Heart right ventricle (tissue), 16 donors: ENCODE measurements at regions not wholly inside any gene's neighbourhood (a gene's known extent, or its start where the extent isn't known, plus 50 kb on each side); places are given as distances from the start of the nearest gene placed in this dataset.

Experiments
- ATAC-seq, 8 donors: fragments of 200-7000 bp; cut with Tn5 transposase; one replicate each; pipeline ENCODE4 v1.9.1; 2020; ENCODE audit warnings: mild to moderate bottlenecking in 8 of 8, moderate library complexity in 8 of 8, moderate number of reproducible peaks in 1 of 8
- DNase-seq, 2 donors: peaks; one replicate each; pipeline ENCODE4 v3.0.0-alpha.2; 2020
- H3K27ac ChIP-seq, 10 donors: fragments of 200-600 bp; sonication (generic) in 2 of 10; one replicate each; pipeline versions ENCODE4 v1.5.0 to v1.8.0; 2020 to 2022; ENCODE audit warnings: mild to moderate bottlenecking in 3 of 10
- H3K27me3 ChIP-seq, 7 donors: fragments of 200-600 bp; one replicate each; pipeline ENCODE4 v1.8.0; 2021 to 2022; ENCODE audit warnings: mild to moderate bottlenecking in 2 of 7
- H3K36me3 ChIP-seq, 9 donors: fragments of 200-600 bp; sonication (generic) in 1 of 9; one replicate each; pipeline versions ENCODE4 v1.5.0 to v1.8.0; 2020 to 2022; ENCODE audit warnings: mild to moderate bottlenecking in 2 of 9
- H3K4me1 ChIP-seq, 9 donors: fragments of 200-600 bp; sonication (generic) in 1 of 9; one replicate each; pipeline versions ENCODE4 v1.5.0 to v1.8.0; 2020 to 2022; ENCODE audit warnings: mild to moderate bottlenecking in 4 of 9
- H3K4me3 ChIP-seq, 10 donors: fragments of 200-600 bp; sonication (generic) in 2 of 10; one replicate each; pipeline versions ENCODE4 v1.5.0 to v1.8.0; 2020 to 2022; ENCODE audit warnings: mild to moderate bottlenecking in 7 of 10, moderate library complexity in 2 of 10
- H3K9me3 ChIP-seq, 11 donors: fragments of 200-600 bp in 10 of 11; sonication (generic) in 2 of 11; one replicate each; pipeline versions ENCODE4 v1.5.0 to v1.8.0; 2013 to 2022; ENCODE audit warnings: mild to moderate bottlenecking in 2 of 11, control low read depth in 1 of 11, moderate library complexity in 1 of 11
- WGBS, 2 donors: extraction: QIAGEN DNeasy Blood & Tissue Kit; methylation state at CpG; one replicate each; pipeline ENCODE4 v1.1.7; 2013; ENCODE audit warnings: inconsistent platforms in 1 of 2; 5-methylcytosine and 5-hydroxymethylcytosine counted together
- intact Hi-C, 10 donors: fragments of 100-400 bp; cut with DNase I; formaldehyde crosslinking; loops; one replicate each; pipeline versions ENCODE4 v1.11.1 to v1.14.2; 2022
- TF ChIP-seq, protein P1 (sequence below), 9 donors: fragments of 200-600 bp; sonication (generic) in 2 of 9; IDR thresholded peaks; one replicate each; pipeline versions ENCODE4 v1.5.0 to v1.8.0; 2021 to 2022; ENCODE audit warnings: antibody characterized with exemption in 9 of 9, mild to moderate bottlenecking in 5 of 9, moderate library complexity in 1 of 9
- donor health status: Arrhythmogenic right ventricular cardiomyopathy.
- donor health status: ischemic (EF 13 %, LVEDD 7.1; RV severe dilation, severe dysfunction).
- donor health status: healthy with polysubstance abuse.
- donor health status: DM: no; HTN: yes; CAD: no.
- donor health status: DM: no; HTN: no; CAD: no.
- donor health status: ischemic (EF 25% LVEDD 6.9; RV normal size, moderate dysfunction).
- donor health status: ischemic (EF 25% LVEDD 5.7; RV mildly dilated, moderate dysfunction).
- donor health status: healthy.
- donor health status: DM: yes; HTN: yes; CAD: no.
- donor health status: Ischemic cardiomyopathy.
- donor health status: ischemic (EF 35%, LVEDD 5.7; RV mildly dilated, moderate dysfunction).
- donor health status: nonischemic (EF 11% LVEDD 7.7; RV severe dilation, severe dysfunction).
- donor health status: DM: yes; HTN: yes; CAD: no.
- donor health status: PGD.
- donor health status: ischemic (EF 29% LVEDD 5.4; RV normal size, mild dysfunction).
- donor health status: nonischemic (EF 23%, LVEDD 6.1; RV moderate dilation, normal function).

DNA sequence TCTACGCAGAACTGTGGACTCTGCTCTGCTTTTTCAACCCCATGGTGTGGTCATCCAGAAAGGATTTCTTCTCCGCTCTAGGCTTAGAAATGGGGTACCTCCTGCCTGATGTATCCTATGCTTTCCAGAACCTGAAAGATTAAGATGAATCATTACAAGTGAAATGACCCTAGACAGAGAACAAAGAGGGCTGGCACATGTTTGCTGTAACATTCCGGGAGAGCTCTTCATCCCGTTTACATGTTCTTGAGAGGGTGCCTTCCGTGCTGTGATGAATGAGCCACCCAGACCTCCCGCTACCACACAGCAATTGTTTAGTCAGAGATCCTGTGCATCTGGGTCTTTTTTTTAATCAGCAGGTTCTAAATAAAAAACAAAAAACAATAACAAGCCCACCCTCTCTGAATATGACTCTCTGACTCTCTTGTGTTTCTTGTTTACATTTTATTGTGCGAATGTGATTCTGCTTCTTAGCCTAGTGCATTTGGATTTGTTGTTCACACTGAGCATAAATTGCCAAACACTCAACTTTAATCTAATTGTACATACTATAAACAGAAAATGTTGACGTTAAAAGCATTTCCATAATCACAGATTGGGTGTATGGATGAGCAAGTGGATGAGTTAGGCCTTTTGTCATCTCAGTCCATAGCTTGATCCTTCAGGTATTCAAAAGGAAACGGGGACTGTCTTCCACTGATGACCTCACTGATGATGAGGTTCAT is 87.1 kb downstream of the GPR88 start:
- Histone ChIP-seq H3K36me3 (no peaks in the 10 kb centered on the region), H3K4me3 (no peak overlapping the region), H3K27me3 (no peaks in the 10 kb centered on the region), H3K4me1 (peaks cover 0 to 57% (median 3%) of the 10 kb centered on the region in 9 donors), H3K9me3 (no peaks in the 10 kb centered on the region), H3K27ac (no peak overlapping the region)
- WGBS, 2 donors: 92 to 94% methylated on average over 9 of the region's 9 CpGs
- DNase-seq: no peak
- intact Hi-C loops: loop anchor here in 1 of 10 donors (10.0 kb wide), 1 partner anchor 80 kb away; no protein-coding TSS in a partner anchor
- TF ChIP-seq, protein P1, sequence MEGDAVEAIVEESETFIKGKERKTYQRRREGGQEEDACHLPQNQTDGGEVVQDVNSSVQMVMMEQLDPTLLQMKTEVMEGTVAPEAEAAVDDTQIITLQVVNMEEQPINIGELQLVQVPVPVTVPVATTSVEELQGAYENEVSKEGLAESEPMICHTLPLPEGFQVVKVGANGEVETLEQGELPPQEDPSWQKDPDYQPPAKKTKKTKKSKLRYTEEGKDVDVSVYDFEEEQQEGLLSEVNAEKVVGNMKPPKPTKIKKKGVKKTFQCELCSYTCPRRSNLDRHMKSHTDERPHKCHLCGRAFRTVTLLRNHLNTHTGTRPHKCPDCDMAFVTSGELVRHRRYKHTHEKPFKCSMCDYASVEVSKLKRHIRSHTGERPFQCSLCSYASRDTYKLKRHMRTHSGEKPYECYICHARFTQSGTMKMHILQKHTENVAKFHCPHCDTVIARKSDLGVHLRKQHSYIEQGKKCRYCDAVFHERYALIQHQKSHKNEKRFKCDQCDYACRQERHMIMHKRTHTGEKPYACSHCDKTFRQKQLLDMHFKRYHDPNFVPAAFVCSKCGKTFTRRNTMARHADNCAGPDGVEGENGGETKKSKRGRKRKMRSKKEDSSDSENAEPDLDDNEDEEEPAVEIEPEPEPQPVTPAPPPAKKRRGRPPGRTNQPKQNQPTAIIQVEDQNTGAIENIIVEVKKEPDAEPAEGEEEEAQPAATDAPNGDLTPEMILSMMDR (IDR thresholded peaks at IDR 0.05): no peak
- ATAC-seq: no peak

DNA sequence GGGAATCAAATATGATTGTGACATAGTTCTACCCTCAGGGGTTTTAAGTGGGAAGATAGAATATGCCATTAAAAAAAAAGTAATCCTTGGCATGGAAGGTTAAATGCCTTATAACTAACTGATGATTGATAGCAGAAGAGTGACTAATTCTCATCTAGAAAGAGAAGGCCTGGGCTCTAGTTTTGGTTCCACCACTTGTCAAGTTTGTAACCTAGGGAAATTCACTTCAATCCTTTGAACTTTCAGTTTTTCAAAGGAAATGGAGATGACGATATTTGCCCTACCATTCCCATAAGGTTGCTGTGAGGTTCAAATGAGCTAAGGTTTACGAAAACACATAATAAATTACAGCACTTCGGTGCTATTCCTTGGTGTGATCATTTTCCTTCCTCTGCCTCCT is 88.5 kb downstream of the GPR88 start:
- TF ChIP-seq, protein P1 (IDR thresholded peaks at IDR 0.05): no peak
- no peaks in the 10 kb centered on the region for H3K27me3 ChIP-seq
- no peaks in the 10 kb centered on the region for H3K9me3 ChIP-seq
- H3K4me1 ChIP-seq: peaks cover 0 to 70% (median 3%) of the 10 kb centered on the region in 9 donors
- no peak overlapping the region for H3K4me3 ChIP-seq
- WGBS, 2 donors: 79 to 82% methylated on average over 3 of the region's 3 CpGs
- no peak for DNase-seq
- no peak for ATAC-seq
- H3K27ac ChIP-seq: peak overlapping the region in 2 of 10 donors; percentile 5 to 75
- no peaks in the 10 kb centered on the region for H3K36me3 ChIP-seq
- intact Hi-C loops: loop anchor here in 1 of 10 donors (10.0 kb wide), 1 partner anchor 78 kb away; no protein-coding TSS in a partner anchor

DNA sequence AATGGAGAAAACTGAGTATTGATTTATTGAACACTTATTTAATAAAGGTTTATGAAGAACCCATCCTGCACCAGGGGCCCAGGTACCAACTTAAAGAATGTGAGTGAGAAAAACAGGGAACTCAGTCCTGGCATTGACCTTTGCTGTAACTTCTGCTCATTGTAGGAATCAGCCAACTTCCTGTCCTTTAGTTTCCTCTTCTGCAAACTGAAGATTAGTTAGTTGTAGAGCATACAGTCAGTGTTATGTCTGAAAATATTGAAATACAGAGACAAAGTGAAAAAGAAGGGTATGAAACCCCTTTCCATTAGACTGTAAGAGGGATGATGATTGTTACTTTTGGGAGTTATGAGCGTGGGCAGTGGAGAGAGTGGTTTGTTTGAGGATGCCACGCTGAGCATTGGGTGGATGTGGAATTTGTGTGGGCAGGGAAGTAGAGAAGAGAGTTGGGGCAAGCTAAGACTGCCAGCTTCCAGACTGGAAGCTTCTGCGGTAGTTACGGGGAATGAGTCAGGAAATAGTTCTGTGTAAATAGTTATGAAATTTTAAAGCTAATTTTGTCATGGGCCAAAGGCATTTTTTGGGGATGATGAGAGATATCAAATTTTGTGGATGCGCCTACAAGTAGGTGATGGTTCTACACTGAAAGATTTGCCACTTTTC is 89.2 kb downstream of the GPR88 start:
- intact Hi-C loops: loop anchor here in 1 of 10 donors (10.0 kb wide), 1 partner anchor 78 kb away; no protein-coding TSS in a partner anchor
- Histone ChIP-seq H3K9me3 (no peaks in the 10 kb centered on the region), H3K36me3 (no peaks in the 10 kb centered on the region), H3K4me1 (peaks cover 0 to 68% (median 0%) of the 10 kb centered on the region in 9 donors), H3K27ac (peak overlapping the region in 2 of 10 donors; percentile 5 to 75), H3K27me3 (no peaks in the 10 kb centered on the region), H3K4me3 (no peak overlapping the region)
- ATAC-seq: peak in 1 of 8 donors; percentile 33
- WGBS, 2 donors: 85% methylated on average over 5 of the region's 5 CpGs
- TF ChIP-seq, protein P1 (IDR thresholded peaks at IDR 0.05): no peak
- no peak for DNase-seq

DNA sequence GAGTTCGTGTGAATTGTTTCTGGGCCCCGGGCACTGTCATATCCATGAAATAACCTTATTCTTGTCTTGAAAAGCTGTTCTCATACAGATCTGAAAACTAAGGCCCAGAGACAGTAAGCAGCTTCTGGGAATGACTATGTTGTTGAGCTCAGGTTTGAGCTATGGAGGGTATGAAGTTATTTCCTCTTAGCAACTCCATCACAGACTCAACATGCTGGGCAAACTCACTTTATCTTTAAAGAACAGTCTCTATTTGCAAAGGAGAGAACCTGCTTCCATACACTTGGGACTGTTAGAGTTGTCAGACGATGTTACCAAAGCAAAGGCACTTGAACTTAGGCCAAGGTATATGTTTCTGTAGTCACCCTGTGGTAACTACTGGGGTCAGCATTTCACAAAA is 90.0 kb downstream of the GPR88 start:
- intact Hi-C loops: loop anchor here in 1 of 10 donors (10.0 kb wide), 1 partner anchor 77 kb away; no protein-coding TSS in a partner anchor
- Histone ChIP-seq H3K9me3 (no peaks in the 10 kb centered on the region), H3K27ac (peak overlapping the region in 2 of 10 donors; percentile 3 to 75), H3K4me1 (peaks cover 0 to 63% (median 0%) of the 10 kb centered on the region in 9 donors), H3K36me3 (no peaks in the 10 kb centered on the region), H3K4me3 (no peak overlapping the region), H3K27me3 (no peaks in the 10 kb centered on the region)
- 94 to 96% methylated on average over 3 of the region's 3 CpGs for WGBS, 2 donors
- TF ChIP-seq, protein P1 (IDR thresholded peaks at IDR 0.05): no peak
- DNase-seq (no peak), ATAC-seq (no peak)
